IPS DF 4.7 (cell line): ENCODE measurements at regions not wholly inside any gene's neighbourhood (a gene's known extent, or its start where the extent isn't known, plus 50 kb on each side); places are given as distances from the start of the nearest gene placed in this dataset.
"Not testable (repeated sequence)": the region's sequence is repeated elsewhere in the genome, so short reads cannot be mapped to it uniquely, and the experiment has no call there.

Experiments
- DNase-seq: peaks from one replicate; pipeline ENCODE4 v3.0.0-alpha.2; 2013; ENCODE audit warnings: low spot score; ENCODE audit errors: extremely low read depth

DNA sequence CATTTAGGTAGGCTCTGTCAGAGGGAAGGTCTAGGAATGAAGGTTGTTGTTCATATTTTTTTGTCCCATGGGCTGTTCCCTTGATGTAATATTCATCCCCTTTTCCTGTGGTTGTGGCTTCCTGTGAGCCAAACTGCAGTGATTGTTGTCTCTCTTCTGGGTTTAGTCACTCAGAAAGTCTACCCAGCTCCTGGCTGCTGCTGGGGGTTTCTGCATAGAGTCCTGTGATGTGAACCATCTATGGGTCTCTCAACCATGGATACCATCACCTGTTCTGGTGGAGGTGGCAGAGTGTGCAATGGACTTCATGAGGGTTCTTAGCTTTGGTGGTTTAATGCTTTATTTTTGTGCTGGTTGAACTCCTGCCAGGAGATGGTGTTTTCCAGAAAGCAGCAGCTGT, 122.8 kb downstream of the ZC4H2 start:
- no peak for DNase-seq

DNA sequence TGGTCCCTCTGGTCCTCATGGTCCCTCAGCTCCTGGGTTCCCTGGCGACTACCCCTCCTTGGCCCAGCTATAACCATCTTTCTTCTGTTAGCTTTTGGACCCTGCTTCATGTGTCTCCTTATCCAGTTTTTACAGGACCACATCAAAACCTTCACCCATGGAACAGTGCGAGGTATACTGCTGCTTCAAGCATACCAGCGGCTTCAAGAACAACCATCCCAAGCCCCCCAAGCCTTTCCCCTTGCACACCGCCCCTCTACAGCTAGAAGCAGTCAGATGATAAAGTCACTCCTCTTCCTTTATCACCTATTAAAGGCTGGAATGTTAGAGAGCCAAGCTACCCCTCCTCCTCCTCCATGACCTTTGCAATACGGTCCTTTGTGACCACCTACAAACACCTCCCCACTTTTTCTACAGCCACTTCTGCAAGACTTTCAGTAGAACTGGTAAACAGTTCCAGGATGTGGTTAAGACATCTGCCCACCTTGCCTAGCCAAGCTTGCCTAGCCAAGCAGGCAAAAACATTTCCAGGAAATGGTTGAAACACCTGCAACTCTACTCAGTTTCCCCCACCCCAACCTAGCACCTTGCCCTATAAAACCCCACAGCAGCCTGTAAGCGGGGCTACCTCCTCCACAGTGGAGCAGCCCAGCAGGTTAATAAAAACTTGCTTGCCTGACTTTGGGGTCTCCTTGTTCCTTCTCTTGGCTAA, 125.7 kb downstream of the ZC4H2 start:
- DNase-seq, result no peak

DNA sequence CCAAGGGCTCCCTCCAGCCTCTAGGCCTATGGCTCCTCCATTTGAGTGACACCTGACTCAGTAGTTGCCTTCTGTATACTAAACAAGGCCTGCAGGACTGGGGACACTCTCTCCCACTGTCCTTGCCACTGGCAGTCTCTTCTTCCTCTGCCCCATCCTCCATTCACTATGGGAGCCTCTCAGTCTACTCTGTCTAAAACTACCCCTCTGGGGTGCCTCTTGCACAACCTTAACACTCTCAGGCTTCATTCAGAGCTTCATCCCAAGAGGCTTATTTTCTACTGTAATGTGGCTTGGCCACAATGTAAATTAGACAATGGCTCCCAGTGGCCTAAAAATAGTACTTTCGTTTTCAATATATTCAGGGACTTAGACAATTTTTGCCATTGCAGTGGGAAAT, 133.0 kb downstream of the ZC4H2 start:
- no peak for DNase-seq

DNA sequence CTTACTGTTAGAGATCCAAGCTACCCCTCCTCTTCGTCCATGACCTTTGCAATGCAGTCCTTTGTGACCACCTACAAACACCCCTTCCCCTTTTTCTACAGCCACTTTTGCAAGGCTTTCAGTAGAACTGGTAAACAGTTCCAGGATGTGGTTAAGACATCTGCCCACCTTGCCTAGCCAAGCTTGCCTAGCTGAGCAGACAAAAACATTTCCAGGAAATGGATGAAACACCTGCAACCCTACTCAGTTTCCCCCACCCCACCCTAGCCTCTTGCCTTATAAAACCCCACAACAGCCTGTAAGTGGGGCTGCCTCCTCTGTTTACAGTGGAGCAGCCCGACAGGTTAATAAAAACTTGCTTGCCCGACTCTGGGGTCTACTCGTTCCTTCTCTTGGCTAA, 133.8 kb downstream of the ZC4H2 start:
- DNase-seq, result no peak

DNA sequence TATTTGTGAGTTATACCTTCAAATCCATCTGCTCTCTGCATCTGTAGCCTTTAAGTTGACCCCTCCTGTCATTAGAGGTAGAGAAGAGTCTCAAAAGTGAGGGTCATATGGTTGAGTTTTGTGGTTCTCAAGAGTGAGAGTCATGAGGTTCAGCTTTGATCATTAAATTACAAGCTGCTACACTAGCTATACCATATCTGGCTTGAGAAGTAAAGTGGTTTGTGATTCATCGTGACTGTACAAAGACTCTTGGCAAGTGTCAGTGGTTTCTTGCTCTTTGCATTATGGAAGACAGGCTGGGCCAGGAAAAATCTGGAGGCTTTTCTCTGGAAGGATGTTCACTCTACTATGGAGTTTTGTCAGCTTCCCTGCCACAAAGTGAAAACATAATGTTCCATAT, 170.6 kb downstream of the ZC4H2 start:
- DNase-seq, result no peak

DNA sequence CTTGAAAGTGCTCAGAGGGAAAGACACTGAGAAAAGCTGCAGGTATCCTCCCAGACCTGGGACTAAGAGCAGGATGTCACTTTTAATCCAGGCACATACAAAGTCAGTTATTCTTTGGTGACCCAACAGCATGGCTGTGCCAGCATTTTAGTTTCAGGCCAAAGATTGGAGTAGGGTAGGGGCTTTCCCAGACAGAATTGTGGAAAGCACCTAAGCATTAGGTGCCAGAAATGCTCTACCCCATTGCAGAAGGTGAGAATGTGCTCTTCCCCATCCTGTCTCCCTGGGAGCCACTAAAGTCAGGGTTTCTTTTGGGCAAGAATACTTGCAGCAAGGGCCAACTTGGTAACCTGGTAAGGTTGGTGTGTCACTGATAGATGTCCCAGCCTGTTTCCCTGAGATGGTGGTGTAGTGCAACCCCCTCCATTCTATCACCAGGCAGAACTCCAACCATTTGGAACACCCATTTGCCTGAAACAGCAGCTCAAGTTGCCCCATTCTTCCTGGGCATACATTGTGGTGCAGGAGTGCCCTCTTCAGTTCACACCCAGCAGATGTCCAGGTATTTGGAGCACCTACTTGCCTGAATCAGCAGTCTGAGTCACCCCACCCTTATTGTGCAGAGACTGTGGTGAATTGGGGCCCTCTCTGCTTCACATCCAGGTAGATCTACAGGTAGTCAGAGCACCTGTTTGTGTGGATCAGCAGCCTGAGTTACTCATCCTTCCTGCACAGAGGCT, 183.5 kb downstream of the ZC4H2 start:
- peak; percentile 14 for DNase-seq

DNA sequence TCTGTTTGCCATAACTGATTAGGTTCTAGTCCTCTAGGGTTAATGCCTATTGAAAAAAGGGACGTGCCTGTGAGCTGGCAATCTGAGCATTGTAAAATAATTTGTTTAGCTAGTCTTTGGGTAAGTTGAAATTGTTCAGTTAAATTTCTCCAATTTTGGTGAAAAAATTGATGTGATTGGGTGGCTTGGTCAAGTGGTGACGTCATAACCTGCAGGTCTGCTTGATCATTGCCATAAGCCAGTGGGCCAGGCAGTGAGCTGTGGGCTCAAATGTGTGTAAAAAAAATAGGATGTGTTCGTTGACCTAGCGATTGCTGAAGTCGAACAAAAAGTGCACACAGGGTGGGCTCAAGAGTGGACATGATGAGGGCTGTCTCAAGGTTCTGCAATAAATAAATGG, 193.3 kb downstream of the ZC4H2 start:
- DNase-seq, result no peak

DNA sequence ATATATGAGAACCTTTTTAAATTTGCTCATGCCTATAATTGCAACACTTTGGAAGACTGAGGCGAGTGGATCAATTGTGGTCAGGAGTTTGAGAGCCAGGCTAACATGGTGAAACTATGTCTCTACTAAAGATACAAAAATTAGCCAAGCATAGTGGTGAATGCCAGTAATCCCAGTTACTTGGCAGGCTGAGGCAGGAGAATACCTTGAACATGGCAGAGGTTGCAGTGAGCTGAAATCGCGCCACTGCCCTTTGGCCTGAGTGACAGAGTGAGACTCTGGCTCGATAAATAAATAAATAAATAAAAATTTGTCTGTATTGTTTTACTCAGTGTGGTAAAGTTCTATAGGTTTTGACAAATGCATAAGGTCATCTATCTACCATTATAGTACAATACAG, 218.2 kb downstream of the ZC4H2 start:
- no peak for DNase-seq

DNA sequence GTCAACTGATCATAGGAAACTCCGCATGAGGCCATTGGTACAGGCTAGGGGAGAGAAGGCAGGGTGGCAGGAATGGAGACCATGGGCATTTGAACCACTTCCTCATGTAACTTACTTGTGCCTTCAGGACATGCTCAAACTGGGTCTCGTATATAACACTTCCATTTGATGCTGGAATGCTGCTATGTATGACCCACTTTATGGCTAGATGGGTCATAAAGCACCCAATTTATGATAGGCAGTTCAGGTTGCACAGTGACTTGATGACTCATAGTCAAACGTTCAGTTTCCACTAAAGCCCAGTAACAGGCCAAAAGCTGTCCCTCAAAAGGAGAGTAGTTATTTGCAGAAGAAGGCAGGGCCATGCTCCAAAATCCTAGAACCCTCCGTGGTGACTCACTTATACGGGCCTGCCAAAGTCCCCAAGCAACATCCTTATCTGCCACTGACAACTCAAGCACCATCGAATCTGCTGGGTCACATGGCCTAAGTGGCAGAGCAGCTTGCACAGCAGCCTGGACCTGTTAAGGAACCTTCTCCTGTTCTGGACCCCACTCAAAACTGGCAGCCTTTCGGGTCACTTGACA, 236.4 kb downstream of the ZC4H2 start:
- DNase-seq, result no peak

DNA sequence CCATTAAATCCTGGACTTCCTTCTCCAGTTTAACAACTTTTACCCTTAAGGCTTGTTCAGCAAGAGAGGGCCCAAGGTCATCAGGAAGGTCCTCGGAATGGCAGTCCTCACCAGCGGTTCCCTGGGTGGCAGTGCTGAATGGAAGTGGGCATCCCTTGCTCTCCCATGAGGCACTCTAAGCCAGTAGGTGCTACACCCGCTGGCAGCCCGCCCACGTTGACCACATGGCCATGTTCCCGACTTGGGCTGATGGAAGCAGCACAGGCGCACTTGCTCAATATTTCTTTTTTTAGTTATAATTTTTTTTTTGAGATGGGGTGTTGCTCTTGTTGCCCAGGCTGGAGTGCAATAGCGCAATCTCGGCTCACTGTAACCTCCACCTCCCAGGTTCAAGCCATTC, 277.9 kb downstream of the ZC4H2 start:
- no peak for DNase-seq

DNA sequence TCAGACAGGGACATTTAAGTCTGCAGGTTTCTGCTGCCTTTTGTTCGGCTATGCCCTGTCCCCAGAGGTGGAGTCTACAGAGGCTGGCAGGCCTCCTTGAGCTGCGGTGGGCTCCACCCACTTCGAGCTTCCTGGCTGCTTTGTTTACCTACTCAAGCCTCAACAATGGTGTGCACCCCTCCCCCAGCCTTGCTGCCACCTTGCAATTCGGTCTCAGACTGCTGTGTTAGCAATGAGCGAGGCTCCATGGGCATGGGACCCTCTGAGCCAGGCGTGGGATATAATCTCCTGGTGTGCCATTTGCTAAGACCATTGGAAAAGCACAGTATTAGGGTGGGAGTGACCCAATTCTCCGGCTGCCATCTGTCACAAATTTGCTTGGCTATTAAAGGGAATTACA, 280.9 kb downstream of the ZC4H2 start:
- DNase-seq, result not testable (repeated sequence)

DNA sequence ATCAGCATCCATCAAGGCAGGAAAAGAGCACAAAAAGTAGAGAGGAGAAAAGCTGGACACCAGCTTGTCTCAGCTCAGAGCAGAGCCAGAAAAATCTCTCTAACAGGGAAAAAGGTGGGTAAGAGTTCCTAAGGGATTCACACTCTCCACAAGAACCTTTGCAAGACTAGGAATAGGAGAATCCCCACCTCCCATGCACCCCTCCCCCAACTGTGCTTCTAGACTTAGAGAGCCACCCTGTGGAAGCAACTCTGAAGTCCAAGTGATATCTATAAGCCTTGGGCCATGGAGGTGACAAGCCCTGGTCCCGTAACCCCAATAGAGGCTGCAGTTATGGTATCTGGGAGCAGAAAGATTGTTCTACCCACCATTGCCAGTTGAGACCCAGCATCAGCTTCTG, 267.6 kb upstream of the MTMR8 start:
- no peak for DNase-seq

DNA sequence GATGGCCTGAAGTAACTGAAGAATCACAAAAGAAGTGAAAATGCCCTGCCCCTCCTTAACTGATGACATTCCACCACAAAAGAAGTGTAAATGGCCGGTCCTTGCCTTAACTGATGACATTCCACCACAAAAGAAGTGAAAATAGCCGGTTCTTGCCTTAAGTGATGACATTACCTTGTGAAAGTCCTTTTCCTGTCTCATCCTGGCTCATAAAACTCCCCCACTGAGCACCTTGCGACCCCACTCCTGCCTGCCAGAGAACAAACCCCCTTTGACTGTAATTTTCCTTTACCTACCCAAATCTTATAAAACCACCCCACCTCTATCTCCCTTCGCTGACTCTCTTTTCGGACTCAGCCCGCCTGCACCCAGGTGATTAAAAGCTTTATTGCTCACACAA, 262.0 kb upstream of the MTMR8 start:
- not testable (repeated sequence) for DNase-seq

DNA sequence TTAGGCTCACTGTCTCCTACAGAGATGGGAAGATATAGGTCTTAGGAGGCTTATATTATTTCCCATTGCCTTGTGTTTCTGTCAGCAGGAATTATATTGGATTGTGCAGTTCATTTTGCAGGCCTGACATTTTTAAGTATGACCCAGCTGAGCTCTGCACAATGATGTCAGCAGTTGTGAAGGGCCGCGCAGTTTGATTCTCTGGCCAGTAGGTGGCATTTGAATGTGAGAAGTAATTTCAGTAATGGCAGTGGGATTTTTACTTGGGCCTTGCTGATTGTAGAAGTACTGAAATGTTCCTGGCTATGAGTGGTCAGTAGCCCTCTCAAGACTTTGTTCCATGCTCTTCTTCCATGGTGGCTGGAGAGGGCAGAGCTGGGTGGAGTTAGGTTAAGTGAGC, 247.2 kb upstream of the MTMR8 start:
- no peak for DNase-seq
